Neural crest cell (in vitro differentiated cells): ENCODE measurements at regions not wholly inside any gene's neighbourhood (a gene's known extent, or its start where the extent isn't known, plus 50 kb on each side); places are given as distances from the start of the nearest gene placed in this dataset.

ENCODE experiments used
- DNase-seq: peaks from one replicate; pipeline ENCODE4 v3.0.0; 2021; ENCODE audit warnings: low read depth, mixed read lengths, low spot score
- H3K27ac Mint-ChIP-seq: one replicate; pipeline ENCODE4 v1.8.0; 2021; ENCODE audit warnings: mild to moderate bottlenecking, mixed read lengths; ENCODE audit not compliant: unreplicated experiment
- H3K27me3 Mint-ChIP-seq: 2 replicates; pipeline ENCODE4 v1.8.0; 2021; ENCODE audit warnings: low read depth, mild to moderate bottlenecking, mixed read lengths
- H3K36me3 Mint-ChIP-seq: 2 replicates; pipeline ENCODE4 v1.8.0; 2021; ENCODE audit warnings: low read depth, mild to moderate bottlenecking, mixed read lengths
- H3K4me1 Mint-ChIP-seq: 2 replicates; pipeline ENCODE4 v1.8.0; 2021; ENCODE audit warnings: mixed read lengths
- H3K4me3 Mint-ChIP-seq: one replicate; pipeline ENCODE4 v1.8.0; 2021; ENCODE audit warnings: mild to moderate bottlenecking, mixed read lengths
- H3K9me3 Mint-ChIP-seq: 2 replicates; pipeline ENCODE4 v1.8.0; 2021; ENCODE audit warnings: mixed read lengths
- TF ChIP-seq, protein P1 (sequence below): fragments of 200-600 bp; sonication (generic); conservative IDR thresholded peaks from 2 replicates; pipeline ENCODE4 v1.5.0; 2021; ENCODE audit warnings: antibody characterized with exemption, mild to moderate bottlenecking

DNA sequence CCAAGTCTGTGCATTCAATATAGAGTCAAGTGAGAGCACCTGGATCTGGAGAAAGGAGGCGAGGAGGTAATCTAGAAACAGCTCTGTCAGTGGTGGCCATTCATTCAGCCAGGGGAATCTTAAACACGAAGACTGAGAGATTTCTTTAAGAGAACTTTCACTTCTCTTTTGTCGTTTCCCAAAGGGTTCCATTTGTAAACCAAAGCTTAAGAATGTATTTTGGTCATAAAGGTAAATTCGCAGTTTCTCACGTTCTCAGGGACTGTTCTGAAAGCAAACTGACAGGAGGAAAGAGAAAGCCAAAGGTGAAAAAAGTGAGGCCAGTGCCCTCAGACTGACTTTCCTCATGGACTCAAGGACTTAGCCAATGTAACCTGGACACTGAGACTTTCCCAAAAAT lies 513.5 kb downstream of the CMPK2 start:
- Mint-ChIP-seq H3K27ac (no peak overlapping the region), H3K9me3 (peaks cover 4% of the 10 kb centered on the region), H3K4me1 (peaks cover 29% of the 10 kb centered on the region), H3K36me3 (peaks cover 3% of the 10 kb centered on the region), H3K27me3 (no peaks in the 10 kb centered on the region), H3K4me3 (no peak overlapping the region)
- DNase-seq = no peak
- TF ChIP-seq, protein P1, sequence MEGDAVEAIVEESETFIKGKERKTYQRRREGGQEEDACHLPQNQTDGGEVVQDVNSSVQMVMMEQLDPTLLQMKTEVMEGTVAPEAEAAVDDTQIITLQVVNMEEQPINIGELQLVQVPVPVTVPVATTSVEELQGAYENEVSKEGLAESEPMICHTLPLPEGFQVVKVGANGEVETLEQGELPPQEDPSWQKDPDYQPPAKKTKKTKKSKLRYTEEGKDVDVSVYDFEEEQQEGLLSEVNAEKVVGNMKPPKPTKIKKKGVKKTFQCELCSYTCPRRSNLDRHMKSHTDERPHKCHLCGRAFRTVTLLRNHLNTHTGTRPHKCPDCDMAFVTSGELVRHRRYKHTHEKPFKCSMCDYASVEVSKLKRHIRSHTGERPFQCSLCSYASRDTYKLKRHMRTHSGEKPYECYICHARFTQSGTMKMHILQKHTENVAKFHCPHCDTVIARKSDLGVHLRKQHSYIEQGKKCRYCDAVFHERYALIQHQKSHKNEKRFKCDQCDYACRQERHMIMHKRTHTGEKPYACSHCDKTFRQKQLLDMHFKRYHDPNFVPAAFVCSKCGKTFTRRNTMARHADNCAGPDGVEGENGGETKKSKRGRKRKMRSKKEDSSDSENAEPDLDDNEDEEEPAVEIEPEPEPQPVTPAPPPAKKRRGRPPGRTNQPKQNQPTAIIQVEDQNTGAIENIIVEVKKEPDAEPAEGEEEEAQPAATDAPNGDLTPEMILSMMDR = no peak

DNA sequence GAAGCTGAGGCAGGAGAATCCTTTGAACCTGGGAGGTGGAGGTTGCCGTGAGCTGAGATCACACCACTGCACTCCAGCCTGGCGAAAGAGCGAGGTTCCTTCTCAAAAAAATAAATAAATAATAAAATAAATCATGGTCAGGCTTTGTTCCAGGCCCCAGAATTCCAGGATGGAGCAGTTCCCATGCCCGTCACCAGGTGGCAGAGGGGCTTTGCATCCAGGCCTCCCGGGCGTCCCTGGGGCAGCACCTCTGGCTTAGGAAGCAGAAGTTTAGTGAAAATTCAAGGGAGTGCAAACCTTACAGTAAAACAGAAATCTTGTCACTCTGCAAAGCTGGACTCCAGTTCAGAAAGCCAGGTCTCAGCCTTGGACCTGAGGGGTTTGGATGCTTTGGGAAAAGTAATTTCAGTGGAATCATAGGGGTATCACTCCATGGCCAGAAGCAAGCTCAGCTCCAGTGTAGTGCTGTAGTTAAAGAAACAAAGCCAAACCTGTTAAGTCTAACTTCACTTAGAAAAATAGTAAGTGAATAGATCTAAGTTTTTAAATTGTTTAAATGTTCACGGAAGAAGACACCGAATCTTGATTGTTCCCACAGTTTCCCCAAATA lies 512.7 kb downstream of the CMPK2 start:
- DNase-seq = peak; percentile 67
- H3K27ac Mint-ChIP-seq = no peak overlapping the region
- H3K4me3 Mint-ChIP-seq = no peak overlapping the region
- peaks cover 35% of the 10 kb centered on the region for H3K4me1 Mint-ChIP-seq
- no peaks in the 10 kb centered on the region for H3K27me3 Mint-ChIP-seq
- TF ChIP-seq, protein P1 = peak; percentile 70
- H3K36me3 Mint-ChIP-seq = peaks cover 3% of the 10 kb centered on the region
- peaks cover 4% of the 10 kb centered on the region for H3K9me3 Mint-ChIP-seq

DNA sequence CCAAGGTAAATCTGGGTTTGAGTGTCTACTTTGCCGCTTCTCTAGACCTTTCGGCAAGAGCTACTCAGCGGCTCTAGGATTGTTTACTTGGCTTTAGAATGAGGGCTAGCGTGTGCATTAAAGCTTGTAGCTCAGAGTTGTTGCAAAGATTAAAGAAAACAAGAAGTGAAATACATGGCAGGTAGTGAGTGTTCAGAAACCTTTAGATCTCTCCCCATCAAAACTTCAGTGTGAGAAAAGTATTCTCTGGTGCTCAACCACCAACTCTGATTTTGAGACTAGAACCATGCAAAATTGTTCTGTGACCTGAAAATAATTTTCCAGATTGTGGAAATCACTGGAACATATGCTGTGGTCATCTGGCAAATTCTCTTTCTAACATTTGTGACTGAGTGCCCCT lies 512.0 kb downstream of the CMPK2 start:
- Mint-ChIP-seq H3K9me3 (peaks cover 4% of the 10 kb centered on the region), H3K27me3 (no peaks in the 10 kb centered on the region), H3K4me1 (peaks cover 40% of the 10 kb centered on the region), H3K36me3 (peaks cover 6% of the 10 kb centered on the region), H3K4me3 (no peak overlapping the region), H3K27ac (no peak overlapping the region)
- TF ChIP-seq, protein P1 = no peak
- DNase-seq = no peak

DNA sequence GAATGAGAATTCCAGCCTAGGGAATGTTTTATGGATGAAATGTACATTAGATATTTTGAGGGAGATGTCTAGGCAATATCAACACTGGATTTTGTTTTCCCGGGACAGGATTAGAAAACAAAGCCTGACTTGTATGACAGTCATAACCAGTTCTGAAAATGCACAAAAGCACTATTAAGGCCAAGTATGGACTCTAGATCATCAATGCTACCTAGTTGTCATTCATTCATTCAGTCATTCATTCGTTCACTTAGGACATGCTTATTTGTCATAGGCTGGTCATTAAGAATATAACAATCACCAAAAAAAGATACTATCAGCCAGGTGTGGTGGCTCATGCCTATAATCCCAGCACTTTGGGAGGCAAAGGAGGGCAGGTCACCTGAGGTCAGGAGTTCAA lies 511.2 kb downstream of the CMPK2 start:
- Mint-ChIP-seq H3K27me3 (no peaks in the 10 kb centered on the region), H3K36me3 (peaks cover 6% of the 10 kb centered on the region), H3K9me3 (peaks cover 4% of the 10 kb centered on the region), H3K4me3 (no peak overlapping the region), H3K4me1 (peaks cover 43% of the 10 kb centered on the region), H3K27ac (no peak overlapping the region)
- DNase-seq = no peak
- TF ChIP-seq, protein P1 = no peak

DNA sequence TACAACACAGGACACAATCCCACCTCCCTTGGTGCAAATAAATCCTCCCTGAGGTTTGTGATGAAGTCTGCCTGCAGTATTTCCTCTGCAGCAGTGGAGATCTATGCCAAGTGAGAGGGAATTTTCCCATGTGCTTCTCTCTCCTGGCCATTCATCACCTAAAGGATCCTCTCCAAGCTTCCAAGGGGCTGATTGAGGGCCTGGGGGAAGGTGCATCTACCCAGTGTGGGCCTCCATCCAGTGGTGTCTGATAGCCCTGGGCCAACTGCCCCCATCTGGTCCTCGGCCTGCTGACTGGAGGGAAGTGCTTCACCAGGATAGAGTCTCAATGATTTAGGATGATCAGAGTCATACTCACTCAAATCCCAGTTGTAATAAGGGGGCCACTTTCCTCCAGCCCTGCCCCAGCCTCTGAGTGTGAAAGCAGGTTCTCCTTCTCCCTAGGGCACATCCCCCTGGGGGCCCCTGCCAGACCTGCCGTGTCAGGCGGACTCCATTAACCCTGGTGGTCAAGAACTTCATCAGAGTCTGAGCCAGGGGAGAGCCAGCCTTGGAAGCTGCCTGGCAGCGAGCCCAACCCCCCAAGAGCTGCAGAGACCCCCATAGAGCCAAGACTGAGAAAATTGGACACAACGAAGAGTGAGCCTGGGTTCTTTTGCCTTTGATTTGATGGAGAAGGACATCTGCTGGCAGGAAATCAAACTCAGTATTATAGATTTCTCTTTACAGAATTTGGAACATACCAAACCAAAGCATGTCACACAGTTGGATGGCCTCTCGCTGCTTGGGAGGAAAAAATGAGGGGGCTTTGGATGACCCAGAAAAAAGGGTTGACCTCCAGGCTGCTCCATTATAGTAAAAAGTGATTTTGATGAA lies 509.6 kb downstream of the CMPK2 start:
- no peak overlapping the region for H3K4me3 Mint-ChIP-seq
- H3K27me3 Mint-ChIP-seq = no peaks in the 10 kb centered on the region
- peaks cover 43% of the 10 kb centered on the region for H3K4me1 Mint-ChIP-seq
- H3K9me3 Mint-ChIP-seq = peaks cover 2% of the 10 kb centered on the region
- TF ChIP-seq, protein P1 = no peak
- no peak overlapping the region for H3K27ac Mint-ChIP-seq
- DNase-seq = no peak
- peaks cover 6% of the 10 kb centered on the region for H3K36me3 Mint-ChIP-seq
